OCI-LY1 (cell line): ENCODE measurements at regions not wholly inside any gene's neighbourhood (a gene's known extent, or its start where the extent isn't known, plus 50 kb on each side); places are given as distances from the start of the nearest gene placed in this dataset.

ENCODE experiments used
- H2AFZ ChIP-seq: fragments of 200-600 bp; sonication (generic), shearing (Covaris generic); 2 replicates; pipeline ENCODE4 v1.6.0; 2014; ENCODE audit warnings: antibody characterized with exemption, mild to moderate bottlenecking, low read length
- H3F3A ChIP-seq: fragments of 200-600 bp; sonication (generic), shearing (Covaris generic); 2 replicates; pipeline ENCODE4 v1.6.0; 2014; ENCODE audit warnings: mild to moderate bottlenecking, antibody characterized with exemption, low read length, moderate library complexity; ENCODE audit not compliant: insufficient read depth
- H3K27ac ChIP-seq: fragments of 200-600 bp; sonication (generic); 2 replicates; pipeline ENCODE4 v1.5.1; 2014; ENCODE audit warnings: low read length, mixed run types, mild to moderate bottlenecking, low read depth; ENCODE audit not compliant: poor library complexity, severe bottlenecking
- H3K27me3 ChIP-seq: fragments of 200-600 bp; sonication (generic); 2 replicates; pipeline ENCODE4 v1.6.0; 2014; ENCODE audit warnings: antibody characterized with exemption, mild to moderate bottlenecking, low read length, moderate library complexity; ENCODE audit not compliant: insufficient read depth
- H3K36me3 ChIP-seq: fragments of 200-600 bp; sonication (generic); 2 replicates; pipeline ENCODE4 v1.6.1; 2014; ENCODE audit warnings: mild to moderate bottlenecking, antibody characterized with exemption, low read length, moderate library complexity, mixed read lengths; ENCODE audit not compliant: insufficient read depth
- H3K4me1 ChIP-seq: fragments of 200-600 bp; sonication (generic); 2 replicates; pipeline ENCODE4 v1.5.1; 2014; ENCODE audit warnings: mild to moderate bottlenecking, low read length, moderate library complexity; ENCODE audit not compliant: insufficient read depth, severe bottlenecking
- H3K4me2 ChIP-seq: fragments of 200-600 bp; sonication (generic), shearing (Covaris generic); 2 replicates; pipeline ENCODE4 v1.6.1; 2014; ENCODE audit warnings: low read length
- H3K4me3 ChIP-seq: fragments of 200-600 bp; sonication (generic); 2 replicates; pipeline ENCODE4 v1.5.1; 2014; ENCODE audit warnings: low read length, low read depth, mild to moderate bottlenecking, mixed read lengths; ENCODE audit not compliant: poor library complexity, severe bottlenecking
- H3K79me2 ChIP-seq: fragments of 200-600 bp; shearing (Covaris generic); 2 replicates; pipeline ENCODE4 v1.6.1; 2016; ENCODE audit warnings: mixed run types, low read length, mixed read lengths; ENCODE audit not compliant: insufficient read depth
- H3K9ac ChIP-seq: fragments of 200-600 bp; sonication (generic), shearing (Covaris generic); 2 replicates; pipeline ENCODE4 v1.6.1; 2014; ENCODE audit warnings: mild to moderate bottlenecking, low read length, mixed read lengths
- H3K9me2 ChIP-seq: fragments of 200-600 bp; sonication (generic), shearing (Covaris generic); 2 replicates; pipeline ENCODE4 v1.6.1; 2014; ENCODE audit warnings: low read depth, mild to moderate bottlenecking, low read length, mixed read lengths
- H3K9me3 ChIP-seq: fragments of 200-600 bp; shearing (Covaris generic); 2 replicates; pipeline ENCODE4 v1.6.1; 2014; ENCODE audit warnings: low read length, mixed read lengths
- H4K20me1 ChIP-seq: fragments of 200-600 bp; sonication (generic), shearing (Covaris generic); 2 replicates; pipeline ENCODE4 v1.6.0; 2016; ENCODE audit warnings: mild to moderate bottlenecking, low read length; ENCODE audit not compliant: insufficient read depth
- EZH2 ChIP-seq: fragments of 200-600 bp; sonication (generic), shearing (Covaris generic); IDR thresholded peaks from 2 replicates; pipeline ENCODE4 v1.8.0; 2017; ENCODE audit warnings: borderline replicate concordance, mixed run types, mild to moderate bottlenecking, antibody characterized with exemption, low read length, moderate library complexity, mixed read lengths
- TF ChIP-seq, protein P1 (sequence below): fragments of 200-600 bp; sonication (generic), shearing (Covaris generic); IDR thresholded peaks from 2 replicates; pipeline ENCODE4 v1.5.1; 2017; ENCODE audit warnings: mild to moderate bottlenecking, antibody characterized with exemption, low read length, moderate library complexity, mixed read lengths

DNA sequence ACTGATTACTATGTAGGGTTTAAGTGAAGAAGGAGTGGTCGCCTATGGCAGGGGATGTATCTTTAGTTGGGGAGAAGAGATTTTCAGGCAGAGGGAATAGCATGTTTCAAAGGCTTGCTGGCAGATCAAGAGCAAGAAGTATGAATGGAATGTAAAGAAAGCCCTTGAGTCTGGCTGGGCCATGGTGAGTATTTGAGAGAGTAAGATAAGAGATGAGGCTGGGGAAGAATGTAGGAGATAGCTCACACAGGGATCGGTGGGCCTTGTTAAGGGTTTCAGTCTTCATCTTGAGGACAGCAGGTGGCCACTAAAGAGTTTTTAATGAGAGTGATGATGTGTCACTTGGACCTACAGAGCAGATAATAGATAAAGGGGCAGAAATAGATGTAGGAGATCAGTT lies 319.1 kb upstream of the RPS6KA3 start:
- no peaks in the 10 kb centered on the region for H3K27me3 ChIP-seq
- no peaks in the 10 kb centered on the region for H3F3A ChIP-seq
- H3K4me3 ChIP-seq: no peak overlapping the region
- H2AFZ ChIP-seq: no peak overlapping the region
- no peaks in the 10 kb centered on the region for H4K20me1 ChIP-seq
- H3K9me2 ChIP-seq: no peaks in the 10 kb centered on the region
- no peaks in the 10 kb centered on the region for H3K36me3 ChIP-seq
- H3K4me1 ChIP-seq: no peaks in the 10 kb centered on the region
- H3K9me3 ChIP-seq: no peaks in the 10 kb centered on the region
- no peak overlapping the region for H3K27ac ChIP-seq
- no peak overlapping the region for H3K4me2 ChIP-seq
- H3K9ac ChIP-seq: no peak overlapping the region
- TF ChIP-seq EZH2: no peak
- TF ChIP-seq, protein P1, sequence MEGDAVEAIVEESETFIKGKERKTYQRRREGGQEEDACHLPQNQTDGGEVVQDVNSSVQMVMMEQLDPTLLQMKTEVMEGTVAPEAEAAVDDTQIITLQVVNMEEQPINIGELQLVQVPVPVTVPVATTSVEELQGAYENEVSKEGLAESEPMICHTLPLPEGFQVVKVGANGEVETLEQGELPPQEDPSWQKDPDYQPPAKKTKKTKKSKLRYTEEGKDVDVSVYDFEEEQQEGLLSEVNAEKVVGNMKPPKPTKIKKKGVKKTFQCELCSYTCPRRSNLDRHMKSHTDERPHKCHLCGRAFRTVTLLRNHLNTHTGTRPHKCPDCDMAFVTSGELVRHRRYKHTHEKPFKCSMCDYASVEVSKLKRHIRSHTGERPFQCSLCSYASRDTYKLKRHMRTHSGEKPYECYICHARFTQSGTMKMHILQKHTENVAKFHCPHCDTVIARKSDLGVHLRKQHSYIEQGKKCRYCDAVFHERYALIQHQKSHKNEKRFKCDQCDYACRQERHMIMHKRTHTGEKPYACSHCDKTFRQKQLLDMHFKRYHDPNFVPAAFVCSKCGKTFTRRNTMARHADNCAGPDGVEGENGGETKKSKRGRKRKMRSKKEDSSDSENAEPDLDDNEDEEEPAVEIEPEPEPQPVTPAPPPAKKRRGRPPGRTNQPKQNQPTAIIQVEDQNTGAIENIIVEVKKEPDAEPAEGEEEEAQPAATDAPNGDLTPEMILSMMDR: no peak
- no peaks in the 10 kb centered on the region for H3K79me2 ChIP-seq

DNA sequence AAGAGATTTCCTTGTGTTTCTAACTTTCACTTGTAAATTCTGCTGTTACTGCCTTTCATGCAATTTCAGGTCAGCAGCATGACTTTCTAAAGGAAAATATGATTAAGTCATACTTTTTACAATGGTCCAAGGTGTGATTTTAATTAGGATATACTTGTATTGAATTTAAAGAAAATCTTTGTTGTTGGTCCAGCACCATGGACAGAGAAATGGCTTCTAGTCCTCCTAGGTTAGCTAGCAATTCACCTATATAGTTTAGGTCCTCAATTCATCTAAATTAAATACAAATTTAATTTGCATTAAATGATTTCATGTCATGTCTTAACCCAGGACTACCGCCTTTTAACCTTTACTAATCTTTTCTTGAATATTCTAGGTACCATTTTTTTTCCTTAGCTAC lies 304.9 kb upstream of the RPS6KA3 start:
- Histone ChIP-seq H3K4me3 (no peak overlapping the region), H4K20me1 (no peaks in the 10 kb centered on the region), H2AFZ (no peak overlapping the region), H3K36me3 (no peaks in the 10 kb centered on the region), H3K27me3 (no peaks in the 10 kb centered on the region), H3F3A (no peaks in the 10 kb centered on the region), H3K4me1 (no peaks in the 10 kb centered on the region), H3K9me3 (no peaks in the 10 kb centered on the region), H3K27ac (no peak overlapping the region), H3K9me2 (no peaks in the 10 kb centered on the region), H3K9ac (no peak overlapping the region), H3K79me2 (no peaks in the 10 kb centered on the region), H3K4me2 (no peak overlapping the region)
- TF ChIP-seq, protein P1: no peak
- no peak for TF ChIP-seq EZH2

DNA sequence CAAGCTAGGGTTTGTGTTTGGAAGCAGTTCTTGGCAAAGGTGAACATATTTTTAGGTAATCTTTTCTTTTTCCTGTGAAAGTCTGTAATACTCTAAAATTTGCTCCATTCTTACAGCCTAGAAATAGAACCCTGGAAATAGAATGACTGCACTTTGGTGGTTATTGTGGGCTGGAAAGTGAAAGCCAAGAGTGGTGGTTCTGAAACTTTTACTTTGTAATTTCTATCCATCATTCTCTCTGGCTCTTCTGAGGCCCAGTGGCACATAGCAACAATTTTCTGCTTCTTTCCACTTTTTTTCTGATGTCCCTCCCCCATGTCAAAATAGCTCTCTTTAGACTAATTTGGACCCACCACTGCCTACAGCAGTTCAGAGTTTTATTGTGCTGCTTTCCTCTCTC lies 300.4 kb upstream of the RPS6KA3 start:
- Histone ChIP-seq H3K36me3 (no peaks in the 10 kb centered on the region), H3K9ac (no peak overlapping the region), H3K79me2 (no peaks in the 10 kb centered on the region), H3K27ac (no peak overlapping the region), H3K4me1 (no peaks in the 10 kb centered on the region), H3F3A (no peaks in the 10 kb centered on the region), H3K9me3 (no peaks in the 10 kb centered on the region), H3K4me3 (no peak overlapping the region), H2AFZ (no peak overlapping the region), H3K27me3 (no peaks in the 10 kb centered on the region), H4K20me1 (no peaks in the 10 kb centered on the region), H3K4me2 (no peak overlapping the region), H3K9me2 (no peaks in the 10 kb centered on the region)
- no peak for TF ChIP-seq EZH2

DNA sequence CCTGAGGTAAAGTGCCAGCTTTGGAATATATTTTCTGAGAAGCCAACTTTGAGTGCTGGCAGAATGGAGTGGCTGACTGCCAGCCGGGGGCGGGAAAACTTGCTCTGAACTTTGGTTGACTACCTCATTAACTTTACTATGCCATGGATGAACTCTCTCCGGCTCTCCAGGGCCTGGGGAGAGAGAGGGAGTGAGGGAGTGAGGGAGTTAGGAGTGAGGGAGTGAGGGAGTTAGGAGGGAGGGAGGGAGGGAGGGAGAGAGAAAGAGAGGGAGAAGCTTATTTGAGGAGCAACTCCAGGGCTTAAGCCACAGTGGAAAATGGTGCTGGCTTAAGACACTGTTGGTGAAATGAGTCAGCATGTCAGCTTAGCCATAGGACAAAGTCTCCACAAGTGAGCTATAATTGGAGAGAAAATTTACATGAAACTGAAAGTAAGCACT lies 280.9 kb upstream of the RPS6KA3 start:
- no peak overlapping the region for H3K9ac ChIP-seq
- H3K79me2 ChIP-seq: no peaks in the 10 kb centered on the region
- H4K20me1 ChIP-seq: no peaks in the 10 kb centered on the region
- H3K27ac ChIP-seq: no peak overlapping the region
- H3K9me3 ChIP-seq: no peaks in the 10 kb centered on the region
- no peaks in the 10 kb centered on the region for H3K27me3 ChIP-seq
- no peak overlapping the region for H3K4me3 ChIP-seq
- H3K9me2 ChIP-seq: no peaks in the 10 kb centered on the region
- no peaks in the 10 kb centered on the region for H3F3A ChIP-seq
- no peak for TF ChIP-seq EZH2
- TF ChIP-seq, protein P1: no peak
- no peak overlapping the region for H2AFZ ChIP-seq
- H3K36me3 ChIP-seq: no peaks in the 10 kb centered on the region
- no peak overlapping the region for H3K4me2 ChIP-seq
- H3K4me1 ChIP-seq: no peaks in the 10 kb centered on the region
